ENCODE measurements at regions not wholly inside any gene's neighbourhood (a gene's known extent, or its start where the extent isn't known, plus 50 kb on each side); places are given as distances from the start of the nearest gene placed in this dataset.

- Histone ChIP-seq H3K36me3 (ENCODE audit: control insufficient read depth in 2 of 4, insufficient read depth in 4 of 4, low read length in 3 of 4) (no peaks in the 10 kb centered on the region), H2BK120ac (replicated peaks; ENCODE audit: low read depth, low read length) (no peak overlapping the region), H4K20me1 (replicated peaks in 1 of 2; ENCODE audit: control insufficient read depth in 1 of 2, insufficient read depth in 2 of 2, low read length in 2 of 2) (no peaks in the 10 kb centered on the region), H3K79me1 (ENCODE audit: low read depth, low read length) (no peaks in the 10 kb centered on the region), H2AK5ac (ENCODE audit: low read depth, low read length) (no peak overlapping the region), H3K56ac (replicated peaks; ENCODE audit: insufficient read length, low read depth, low read length) (no peak overlapping the region), H3K27ac (ENCODE audit: low read depth, low read length) (no peak overlapping the region), H3K4me1 (replicated peaks in 1 of 4; ENCODE audit: control insufficient read depth in 3 of 4, insufficient read depth in 4 of 4, low read length in 3 of 4) (no peaks in the 10 kb centered on the region), H2BK5ac (ENCODE audit: low read depth, low read length) (no peak overlapping the region), H3K9ac (replicated peaks in 1 of 4; ENCODE audit: extremely low read depth in 1 of 4, low read depth in 3 of 4, low read length in 3 of 4) (no peak overlapping the region), H3K4me2 (ENCODE audit: insufficient read depth in 1 of 2, low read depth in 2 of 2, low read length in 2 of 2) (no peak overlapping the region), H3K4me3 (ENCODE audit: extremely low read depth in 1 of 4, insufficient read depth in 2 of 4, low read depth in 3 of 4, low read length in 4 of 4) (no peak overlapping the region), H3K27me3 (replicated peaks in 1 of 4; ENCODE audit: control insufficient read depth in 3 of 4, extremely low read depth in 1 of 4, insufficient read depth in 3 of 4, low read length in 3 of 4) (no peaks in the 10 kb centered on the region), H2BK12ac (ENCODE audit: low read depth, low read length) (no peak overlapping the region), H3K23me2 (ENCODE audit: low read depth, low read length) (no peaks in the 10 kb centered on the region), H3K18ac (ENCODE audit: extremely low read depth, low read length) (no peak overlapping the region), H4K91ac (replicated peaks; ENCODE audit: insufficient read length, low read length) (no peak overlapping the region), H2AFZ (ENCODE audit: low read length) (no peak overlapping the region), H3K14ac (ENCODE audit: insufficient read length) (no peak overlapping the region), H3K23ac (ENCODE audit: insufficient read length) (no peak overlapping the region), H3K9me3 (ENCODE audit: insufficient read depth in 2 of 2, low read depth in 1 of 2, low read length in 1 of 2) (peaks cover 0 to 6% of the 10 kb centered on the region in 2 experiments; a peak in 1 of 4 replicates), H4K8ac (ENCODE audit: extremely low read depth, insufficient read depth, low read length) (no peak overlapping the region), H2BK15ac (ENCODE audit: low read length) (no peak overlapping the region), H3K79me2 (ENCODE audit: control insufficient read depth in 1 of 2, insufficient read depth in 2 of 2, low read length in 2 of 2) (no peaks in the 10 kb centered on the region), H2BK20ac (ENCODE audit: low read length) (no peak overlapping the region), H3K4ac (replicated peaks; ENCODE audit: insufficient read length, low read depth, low read length) (no peak overlapping the region), H4K5ac (ENCODE audit: insufficient read length, low read depth, low read length) (no peak overlapping the region)
- DNase-seq (ENCODE audit: low read depth in 1 of 2, low spot score in 2 of 2) (no peak), FAIRE-seq (no peak)
- CTCF ChIA-PET (ENCODE audit: partially characterized antibody), result interaction anchor here (1.2 to 1.3 kb wide), 2 partner anchors 29 to 218 kb away, joined by 3 to 5 read pairs; no protein-coding TSS in a partner anchor
- POLR2A ChIA-PET (ENCODE audit: partially characterized antibody), result no interaction called here
- WGBS, 2 experiments (ENCODE audit: extremely low coverage in 1 of 2, insufficient coverage in 1 of 2, insufficient read length in 1 of 2, insufficient replicate concordance in 2 of 2, low coverage in 1 of 2, low lambda C conversion rate in 2 of 2, missing lambda C conversion rate in 1 of 2), result 90% methylated on average over 2 of the region's 2 CpGs; no CpG with 5 or more reads in 1 of the 2 experiments
- TF ChIP-seq RBBP5 (IDR thresholded peaks at IDR 0.05; ENCODE audit: borderline replicate concordance, low read depth, low read length) (no peak), GTF2F1 (IDR thresholded peaks at IDR 0.05; ENCODE audit: borderline replicate concordance, low read depth, low read length) (no peak), SP2 (IDR thresholded peaks at IDR 0.05; ENCODE audit: low read length) (no peak), E2F6 (IDR thresholded peaks at IDR 0.05) (no peak), POU5F1 (IDR thresholded peaks at IDR 0.05; ENCODE audit: low read depth, low read length) (no peak), RXRA (IDR thresholded peaks at IDR 0.05; ENCODE audit: insufficient read depth, low read depth, low read length) (no peak)
Observed at GRCh38 chr16:27149986-27150385, 53.3 kb upstream of the KDM8 start.
